ACHN (cell line): ENCODE measurements at regions not wholly inside any gene's neighbourhood (a gene's known extent, or its start where the extent isn't known, plus 50 kb on each side); places are given as distances from the start of the nearest gene placed in this dataset.

Experiments used
- DNase-seq: peaks from one replicate; pipeline ENCODE4 v3.0.0-alpha.2; 2015
- in situ Hi-C: cut with HindIII; loops from 2 replicates; pipeline ENCODE4 v1.10.0; 2017; ENCODE audit warnings: low sequenced_read_pairs, low pct_ligation_motif_present, low pct_unique_long_range_greater_than_20kb

GRCh38 chrX:39734174-39734776 lies 363.5 kb downstream of the BCOR start:
- in situ Hi-C loops: no loop called here

GRCh38 chrX:39736216-39737211 lies 361.2 kb downstream of the BCOR start:
- in situ Hi-C loops: no loop called here
- no peak for DNase-seq

More at GRCh38 chrX:39734174-39734776, 363.5 kb downstream of the BCOR start:
- DNase-seq: no peak

DNA sequence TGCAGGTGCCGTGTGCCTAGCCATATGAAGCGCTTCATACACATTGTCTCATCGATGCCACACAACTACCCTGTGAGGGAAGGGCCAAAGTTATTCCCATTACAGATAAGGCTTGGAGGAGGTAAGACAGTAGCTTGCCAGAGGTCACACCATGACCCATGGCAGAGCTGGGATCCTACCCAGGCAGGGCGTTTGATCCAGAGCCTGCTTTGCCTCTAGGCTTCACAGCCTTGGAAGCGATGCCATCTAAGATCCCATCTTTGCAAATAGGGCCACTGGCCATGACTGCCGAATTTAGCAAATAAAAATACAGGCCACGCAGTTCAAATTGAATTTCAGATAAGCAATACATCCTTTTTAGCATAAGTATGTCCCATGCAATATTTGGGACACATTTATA lies 358.2 kb downstream of the BCOR start:
- no peak for DNase-seq
- in situ Hi-C loops: no loop called here

GRCh38 chrX:39740078-39740477 lies 357.7 kb downstream of the BCOR start:
- in situ Hi-C loops: no loop called here
- no peak for DNase-seq

- in situ Hi-C loops: no loop called here
- no peak for DNase-seq
Observed at GRCh38 chrX:39741904-39742303, 355.9 kb downstream of the BCOR start.

- in situ Hi-C loops: no loop called here
- no peak for DNase-seq
Observed at GRCh38 chrX:39745818-39746217, 351.9 kb downstream of the BCOR start.

DNA sequence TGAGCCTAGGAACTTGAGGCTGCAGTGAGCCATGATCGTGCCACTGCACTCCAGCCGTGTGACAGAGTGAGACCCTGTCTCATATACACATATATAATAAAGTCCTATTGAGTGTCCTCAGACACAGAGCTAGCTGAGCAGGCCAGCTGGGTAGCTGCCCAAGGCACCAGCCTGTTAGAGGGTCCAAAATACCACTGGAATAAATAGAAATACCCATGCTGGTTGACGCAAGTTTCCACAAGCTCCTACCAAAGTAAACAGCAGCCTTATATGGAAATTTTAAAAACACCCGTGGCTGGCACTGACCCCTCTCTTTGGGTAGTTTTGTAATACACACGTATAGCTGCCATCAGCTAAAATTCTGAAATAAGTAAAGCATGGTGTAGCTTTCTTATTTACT lies 348.6 kb downstream of the BCOR start:
- in situ Hi-C loops: no loop called here
- DNase-seq: no peak

DNA sequence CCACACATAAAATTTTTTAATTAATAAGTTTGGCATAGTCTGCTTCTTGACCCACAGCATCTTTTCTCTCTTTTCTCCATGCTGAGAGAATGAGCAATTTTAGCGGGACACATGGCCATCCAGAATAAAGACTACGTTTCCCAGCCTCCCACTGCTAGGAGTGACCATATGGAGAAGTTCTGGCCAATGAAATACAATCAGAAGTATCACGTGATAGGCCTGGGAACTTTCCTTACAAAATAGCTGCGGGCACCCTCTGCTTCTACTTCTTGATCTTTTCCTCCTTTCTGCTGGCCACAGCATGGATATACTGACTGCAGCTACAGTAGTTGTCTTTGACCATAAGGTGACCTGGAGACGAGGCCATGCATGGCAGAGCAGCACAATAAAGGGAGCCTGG lies 348.0 kb downstream of the BCOR start:
- in situ Hi-C loops: no loop called here
- DNase-seq: no peak

DNA sequence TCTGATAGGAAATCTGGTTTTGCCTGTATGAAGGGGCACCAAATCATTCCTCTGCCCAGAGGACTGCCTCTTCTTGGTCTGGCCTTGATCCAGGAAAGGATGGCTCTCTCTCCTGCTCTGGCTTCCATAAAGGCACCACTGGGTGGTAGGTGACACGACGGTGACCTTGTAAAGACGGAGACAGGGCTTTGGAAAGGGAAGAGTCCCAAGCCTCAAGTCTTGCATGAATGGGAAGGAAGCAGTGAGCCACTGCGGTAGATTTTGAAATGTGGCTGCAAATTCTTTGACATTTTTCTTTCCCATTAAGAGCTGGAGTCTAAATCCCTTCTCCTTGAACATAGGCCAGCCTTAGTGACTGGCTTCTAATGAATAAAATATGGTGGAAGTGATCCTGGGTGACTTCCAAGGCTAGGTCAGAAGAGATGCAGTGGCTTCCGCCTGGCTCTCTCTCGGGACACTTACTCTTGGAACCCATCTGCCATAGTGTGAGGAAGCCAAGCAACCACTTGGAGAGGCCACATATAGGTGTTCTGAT lies 347.4 kb downstream of the BCOR start:
- DNase-seq: no peak
- in situ Hi-C loops: no loop called here

DNA sequence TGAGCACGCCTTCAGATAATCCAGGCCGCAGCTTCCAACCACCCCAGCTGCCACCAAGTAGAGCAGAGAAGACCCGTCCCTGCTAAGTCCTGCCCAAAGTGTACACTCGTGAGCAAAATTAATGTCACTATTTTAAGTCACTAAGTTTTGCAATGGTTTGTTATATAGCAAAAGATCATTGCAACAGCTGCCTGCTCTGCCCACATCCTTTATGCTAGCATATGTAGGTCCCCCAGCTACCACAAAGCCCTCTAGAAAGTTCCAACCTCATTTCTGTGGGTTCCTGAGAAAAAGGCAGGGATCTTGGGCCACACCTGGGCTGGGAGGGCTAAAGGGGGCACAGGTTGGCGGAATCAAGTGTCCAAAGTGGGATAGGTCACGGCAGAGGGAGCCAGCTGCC lies 346.9 kb downstream of the BCOR start:
- in situ Hi-C loops: no loop called here
- no peak for DNase-seq

DNA sequence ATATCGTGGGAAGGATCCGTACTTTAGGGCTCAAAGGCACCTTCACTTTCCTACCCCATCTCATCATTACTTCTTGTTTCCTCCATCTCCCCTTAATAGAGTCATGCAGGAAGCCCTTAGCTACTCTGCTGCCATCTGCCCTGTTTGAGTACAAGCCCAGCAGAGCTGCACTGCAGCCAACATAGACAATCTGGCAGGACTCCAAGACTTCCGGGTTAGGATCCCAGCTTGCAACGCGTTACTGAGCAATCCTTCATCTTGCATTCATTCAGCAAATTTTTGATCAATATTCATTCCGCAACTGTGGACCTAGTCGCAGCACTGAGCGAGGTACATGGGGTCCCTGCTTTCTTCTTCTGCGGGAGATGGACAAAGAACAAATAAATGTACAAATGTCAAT lies 344.9 kb downstream of the BCOR start:
- no peak for DNase-seq
- in situ Hi-C loops: no loop called here

DNA sequence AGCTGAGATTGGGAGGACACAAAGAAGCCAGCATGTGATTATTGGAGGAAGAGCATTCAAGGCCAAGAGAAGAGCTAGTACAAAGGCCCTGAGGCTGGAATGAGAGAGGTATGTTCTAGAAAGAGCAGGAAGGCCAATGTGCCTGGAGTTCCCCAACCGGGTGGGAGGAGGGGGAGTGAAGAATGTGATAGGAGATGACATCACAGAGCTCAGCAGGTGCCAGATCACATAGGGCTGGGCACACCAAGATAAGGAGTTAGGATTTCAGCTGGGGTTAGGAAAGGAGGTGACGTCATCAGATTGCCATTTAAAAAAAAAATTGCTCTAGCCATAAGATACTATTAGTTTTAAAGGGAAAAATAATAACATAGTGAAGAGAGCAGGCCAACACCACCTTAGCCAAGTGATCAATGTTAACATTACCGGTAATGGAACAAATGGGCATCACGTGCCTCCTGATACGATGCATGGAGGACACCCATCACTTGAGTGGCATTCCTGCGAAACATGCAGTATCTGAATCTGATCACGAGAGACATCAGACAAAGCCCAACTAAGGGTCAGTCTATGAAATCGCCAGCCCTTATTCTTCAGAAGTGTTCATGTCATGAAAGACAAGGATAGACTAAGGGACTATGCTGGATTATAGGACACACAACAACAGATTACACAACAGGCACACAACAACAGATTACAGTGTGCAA lies 344.3 kb downstream of the BCOR start:
- in situ Hi-C loops: no loop called here
- no peak for DNase-seq

DNA sequence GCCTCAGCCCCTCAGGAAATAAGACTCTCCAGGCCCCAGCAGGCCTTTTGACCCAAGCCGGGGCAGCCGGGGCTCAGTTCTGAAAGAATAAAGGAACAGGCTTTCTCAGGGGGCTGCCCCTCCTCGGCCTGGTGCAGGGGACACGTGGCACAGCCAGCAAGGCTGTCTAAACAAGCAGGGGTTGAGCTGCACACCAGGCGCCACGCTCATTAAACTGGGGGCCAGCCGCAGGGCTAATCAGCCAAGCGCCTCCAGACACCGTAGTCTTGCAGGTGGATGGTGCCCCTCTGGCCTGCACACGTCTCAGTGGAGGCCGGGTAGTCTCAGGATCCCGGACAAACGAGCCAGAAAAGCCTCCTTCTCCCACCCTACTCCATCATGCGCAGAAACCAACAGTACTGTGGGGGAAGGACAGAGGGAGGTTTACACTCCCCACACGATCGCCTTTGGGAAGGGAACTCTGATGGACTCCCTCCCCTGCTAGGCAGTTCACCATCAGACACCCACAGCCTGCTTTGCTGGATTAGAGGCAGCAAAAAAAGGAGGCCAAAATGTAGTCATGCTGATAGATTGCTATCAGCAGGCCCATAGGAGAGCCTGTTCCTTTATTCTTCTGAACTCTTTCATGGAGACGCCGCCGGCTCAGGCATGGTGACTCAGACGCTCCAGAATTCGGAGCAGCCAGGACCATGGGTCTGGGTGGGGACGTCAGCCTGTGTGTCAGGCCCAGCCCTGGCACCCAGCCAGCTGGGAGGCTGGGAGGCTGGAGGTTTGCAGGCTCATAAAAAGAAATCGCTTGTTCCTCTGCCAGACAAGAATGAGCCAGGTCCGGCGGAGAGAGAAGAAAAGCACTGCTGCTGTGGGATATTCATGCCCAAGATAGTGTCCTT lies 342.4 kb downstream of the BCOR start:
- DNase-seq: peak; percentile 85

DNA sequence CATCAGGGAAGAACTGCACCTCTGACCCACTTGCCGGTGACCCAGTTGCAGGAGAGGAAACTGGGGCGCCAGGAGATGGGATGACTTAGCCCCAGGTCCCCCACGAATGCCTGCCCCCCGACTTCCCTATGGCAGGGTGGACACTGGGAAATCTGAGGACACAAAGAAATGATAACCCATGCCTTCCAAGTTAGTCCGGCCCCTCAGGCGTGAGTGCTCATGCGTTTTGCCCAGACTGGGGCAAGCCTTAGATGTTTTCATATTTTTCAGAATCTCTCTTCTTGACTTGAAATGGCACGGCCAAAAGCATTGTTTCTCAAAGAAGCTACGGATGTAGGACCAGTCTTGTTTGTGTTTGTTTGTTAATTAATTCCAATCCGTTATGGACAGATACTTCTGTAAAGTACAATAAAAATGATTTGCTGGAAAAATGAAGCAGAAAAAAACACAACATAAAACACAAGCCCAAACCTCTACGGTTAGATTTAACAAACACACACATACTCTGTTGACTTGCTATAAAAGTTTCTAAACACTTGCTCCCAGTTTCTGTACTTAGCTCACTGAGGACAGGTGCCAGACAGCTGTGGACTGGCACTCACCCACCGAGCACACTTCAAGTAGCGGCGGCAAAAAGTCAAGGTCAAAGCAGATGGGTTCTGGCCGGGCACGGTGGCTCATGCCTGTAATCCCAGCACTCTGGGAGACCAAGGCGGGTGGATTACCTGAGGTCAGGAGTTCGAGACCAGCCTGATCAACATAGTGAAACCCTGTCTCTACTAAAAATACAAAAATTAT lies 341.5 kb downstream of the BCOR start:
- DNase-seq: peak; percentile 4
- in situ Hi-C loops: no loop called here

More for the DNA sequence above, 342.4 kb downstream of the BCOR start:
- in situ Hi-C loops: no loop called here

- in situ Hi-C loops: no loop called here
- no peak for DNase-seq
Observed at GRCh38 chrX:39757971-39758370, 339.8 kb downstream of the BCOR start.

DNA sequence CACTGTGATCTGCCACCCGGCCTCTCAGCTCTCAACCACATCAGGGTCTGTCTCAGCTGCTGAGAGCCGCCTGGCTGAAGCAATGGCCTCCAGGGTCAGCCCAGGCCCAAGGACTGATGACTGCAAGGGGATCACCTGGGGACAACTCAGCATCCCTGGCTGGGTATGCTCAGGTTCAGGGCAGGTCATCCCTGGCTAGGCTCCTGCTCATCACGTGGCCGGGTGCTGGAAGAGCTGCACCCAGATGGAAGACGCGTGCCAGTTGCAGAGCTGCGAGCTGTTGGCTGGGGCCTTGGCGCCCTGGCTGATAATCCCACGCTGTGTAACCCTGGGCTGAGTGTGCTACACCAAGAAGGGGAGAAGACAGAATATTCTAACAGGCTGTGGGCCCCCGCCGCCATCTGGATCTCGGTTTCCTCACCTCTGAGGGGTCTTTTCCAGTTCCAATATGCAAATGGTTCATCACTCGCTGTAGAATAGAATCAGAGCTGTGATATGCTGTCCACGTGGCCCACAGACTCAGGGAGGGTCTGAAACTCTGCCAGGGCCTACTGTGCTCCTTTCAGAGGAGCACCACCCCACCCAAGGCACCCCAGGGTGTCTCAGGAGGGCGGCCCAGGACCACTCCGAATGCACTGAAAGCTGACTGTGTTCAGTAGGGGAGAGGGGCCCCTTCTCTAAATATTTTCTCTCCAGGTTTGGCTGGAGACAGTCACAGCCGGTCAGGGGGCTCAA lies 338.8 kb downstream of the BCOR start:
- in situ Hi-C loops: no loop called here
- no peak for DNase-seq
